Tibial nerve (tissue), 3 donors: ENCODE measurements at regions not wholly inside any gene's neighbourhood (a gene's known extent, or its start where the extent isn't known, plus 50 kb on each side); places are given as distances from the start of the nearest gene placed in this dataset.

Experiments used
- POLR2A ChIP-seq, 2 donors: fragments of 450-650 bp; IDR thresholded peaks; one replicate each; pipeline ENCODE4 v1.6.1; 2017; ENCODE audit warnings: antibody characterized with exemption in 2 of 2, mild to moderate bottlenecking in 2 of 2, moderate library complexity in 2 of 2
- TF ChIP-seq, protein P1 (sequence below), 5 experiments: fragments of 200-600 bp in 3 of 5; fragments of 450-650 bp in 2 of 5; sonication (generic) in 3 of 5; IDR thresholded peaks; one replicate each; pipeline ENCODE4 v1.5.1; 2016 to 2019; ENCODE audit warnings: antibody characterized with exemption in 5 of 5, mild to moderate bottlenecking in 3 of 5, moderate library complexity in 2 of 5

GRCh38 chr21:41008974-41009373, 159.0 kb upstream of the BACE2 start:
- TF ChIP-seq, protein P1, sequence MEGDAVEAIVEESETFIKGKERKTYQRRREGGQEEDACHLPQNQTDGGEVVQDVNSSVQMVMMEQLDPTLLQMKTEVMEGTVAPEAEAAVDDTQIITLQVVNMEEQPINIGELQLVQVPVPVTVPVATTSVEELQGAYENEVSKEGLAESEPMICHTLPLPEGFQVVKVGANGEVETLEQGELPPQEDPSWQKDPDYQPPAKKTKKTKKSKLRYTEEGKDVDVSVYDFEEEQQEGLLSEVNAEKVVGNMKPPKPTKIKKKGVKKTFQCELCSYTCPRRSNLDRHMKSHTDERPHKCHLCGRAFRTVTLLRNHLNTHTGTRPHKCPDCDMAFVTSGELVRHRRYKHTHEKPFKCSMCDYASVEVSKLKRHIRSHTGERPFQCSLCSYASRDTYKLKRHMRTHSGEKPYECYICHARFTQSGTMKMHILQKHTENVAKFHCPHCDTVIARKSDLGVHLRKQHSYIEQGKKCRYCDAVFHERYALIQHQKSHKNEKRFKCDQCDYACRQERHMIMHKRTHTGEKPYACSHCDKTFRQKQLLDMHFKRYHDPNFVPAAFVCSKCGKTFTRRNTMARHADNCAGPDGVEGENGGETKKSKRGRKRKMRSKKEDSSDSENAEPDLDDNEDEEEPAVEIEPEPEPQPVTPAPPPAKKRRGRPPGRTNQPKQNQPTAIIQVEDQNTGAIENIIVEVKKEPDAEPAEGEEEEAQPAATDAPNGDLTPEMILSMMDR (IDR thresholded peaks at IDR 0.05) = no peak
- TF ChIP-seq POLR2A (IDR thresholded peaks at IDR 0.05) = no peak
